Fibroblast of lung (primary cell): ENCODE measurements at regions not wholly inside any gene's neighbourhood (a gene's known extent, or its start where the extent isn't known, plus 50 kb on each side); places are given as distances from the start of the nearest gene placed in this dataset.
A peak's percentile ranks its signal among the peaks of the same experiment; 100 is the strongest.
"Not testable (repeated sequence)": the region's sequence is repeated elsewhere in the genome, so short reads cannot be mapped to it uniquely, and the experiment has no call there.

Source experiments
- EZH2 ChIP-seq: IDR thresholded peaks from 2 replicates; pipeline ENCODE4 v1.5.1; 2012; ENCODE audit warnings: low read length, control low read depth, mild to moderate bottlenecking; ENCODE audit errors: missing control alignments
- TF ChIP-seq, protein P1 (sequence below), 2 donors: IDR thresholded peaks in 1 of 2; conservative IDR thresholded peaks in 1 of 2; 1 replicate in 1 of 2; 2 replicates in 1 of 2; pipeline ENCODE4 v1.5.1; 2011 to 2012; ENCODE audit warnings: low read length in 2 of 2, control low read depth in 1 of 2, inconsistent platforms in 1 of 2, low read depth in 1 of 2, mild to moderate bottlenecking in 1 of 2

DNA sequence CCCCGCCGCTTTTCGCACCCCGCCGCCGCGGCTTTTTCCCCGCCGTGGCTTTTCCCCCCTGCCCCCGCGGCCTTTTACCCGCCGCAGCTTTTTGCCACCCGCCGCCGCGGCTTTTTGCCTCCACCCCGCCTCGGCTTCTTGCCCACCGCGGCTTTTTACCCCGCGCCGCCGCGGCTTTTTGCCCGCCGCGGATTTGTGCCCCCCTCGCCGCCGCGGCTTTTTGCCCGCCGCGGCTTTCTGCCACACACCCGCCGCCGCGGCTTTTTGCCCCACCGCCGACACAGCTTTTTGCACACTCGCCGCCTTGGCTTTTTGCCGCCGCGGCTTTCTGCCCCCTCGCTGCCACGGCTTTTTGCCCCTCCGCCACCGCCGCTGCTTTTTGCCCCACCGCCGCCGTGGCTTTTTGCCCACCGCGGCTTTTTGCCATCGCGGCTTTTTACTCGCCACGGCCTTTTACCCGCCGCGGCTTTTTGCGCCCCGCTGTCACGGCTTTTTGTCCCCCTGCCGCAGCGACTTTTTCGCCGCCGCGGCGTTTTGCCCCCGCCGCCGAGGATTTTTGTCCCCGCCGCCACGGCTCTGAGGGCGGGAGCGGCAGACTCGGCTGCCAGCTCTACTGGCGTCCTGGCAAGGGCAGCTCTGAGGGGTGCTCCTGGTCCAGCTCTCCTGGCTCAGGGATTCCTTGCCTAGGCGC is 473.6 kb downstream of the FAM72C start:
- TF ChIP-seq EZH2: peak; percentile 51
- TF ChIP-seq, protein P1, sequence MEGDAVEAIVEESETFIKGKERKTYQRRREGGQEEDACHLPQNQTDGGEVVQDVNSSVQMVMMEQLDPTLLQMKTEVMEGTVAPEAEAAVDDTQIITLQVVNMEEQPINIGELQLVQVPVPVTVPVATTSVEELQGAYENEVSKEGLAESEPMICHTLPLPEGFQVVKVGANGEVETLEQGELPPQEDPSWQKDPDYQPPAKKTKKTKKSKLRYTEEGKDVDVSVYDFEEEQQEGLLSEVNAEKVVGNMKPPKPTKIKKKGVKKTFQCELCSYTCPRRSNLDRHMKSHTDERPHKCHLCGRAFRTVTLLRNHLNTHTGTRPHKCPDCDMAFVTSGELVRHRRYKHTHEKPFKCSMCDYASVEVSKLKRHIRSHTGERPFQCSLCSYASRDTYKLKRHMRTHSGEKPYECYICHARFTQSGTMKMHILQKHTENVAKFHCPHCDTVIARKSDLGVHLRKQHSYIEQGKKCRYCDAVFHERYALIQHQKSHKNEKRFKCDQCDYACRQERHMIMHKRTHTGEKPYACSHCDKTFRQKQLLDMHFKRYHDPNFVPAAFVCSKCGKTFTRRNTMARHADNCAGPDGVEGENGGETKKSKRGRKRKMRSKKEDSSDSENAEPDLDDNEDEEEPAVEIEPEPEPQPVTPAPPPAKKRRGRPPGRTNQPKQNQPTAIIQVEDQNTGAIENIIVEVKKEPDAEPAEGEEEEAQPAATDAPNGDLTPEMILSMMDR (conservative IDR thresholded peaks at IDR 0.05 in 1 of 2, IDR thresholded peaks at IDR 0.05 in 1 of 2; ENCODE audit: low read depth in 1 of 2, low read length in 2 of 2): not testable (repeated sequence)
